ENCODE measurements at regions not wholly inside any gene's neighbourhood (a gene's known extent, or its start where the extent isn't known, plus 50 kb on each side); places are given as distances from the start of the nearest gene placed in this dataset.

- no peaks in the 10 kb centered on the region for H3K9me3 ChIP-seq (ENCODE audit: control insufficient read depth, insufficient read depth, low read length)
- H3K4me1 ChIP-seq (ENCODE audit: control insufficient read depth, insufficient read depth, low read length): no peaks in the 10 kb centered on the region
- WGBS (ENCODE audit: insufficient coverage, insufficient read length): no CpG with 5 or more reads among the region's 2 CpGs
- no peak for DNase-seq (ENCODE audit: low read depth, low spot score)
- no peak overlapping the region for H3K27ac ChIP-seq (ENCODE audit: low read length)
- no peaks in the 10 kb centered on the region for H3K27me3 ChIP-seq (ENCODE audit: control insufficient read depth, insufficient read depth, low read length)
- H3K4me3 ChIP-seq (ENCODE audit: low read length): no peak overlapping the region
- no peaks in the 10 kb centered on the region for H3K36me3 ChIP-seq (ENCODE audit: control insufficient read depth, insufficient read depth, low read length)
These were observed 1013.9 kb downstream of the KCNT2 start for GRCh38 chr1:195594322-195594721.

- Histone ChIP-seq H3K9me3 (ENCODE audit: control insufficient read depth, insufficient read depth, low read length) (no peaks in the 10 kb centered on the region), H3K4me1 (ENCODE audit: control insufficient read depth, insufficient read depth, low read length) (no peaks in the 10 kb centered on the region), H3K36me3 (ENCODE audit: control insufficient read depth, insufficient read depth, low read length) (no peaks in the 10 kb centered on the region), H3K27ac (ENCODE audit: low read length) (no peak overlapping the region), H3K4me3 (ENCODE audit: low read length) (no peak overlapping the region), H3K27me3 (ENCODE audit: control insufficient read depth, insufficient read depth, low read length) (no peaks in the 10 kb centered on the region)
- WGBS (ENCODE audit: insufficient coverage, insufficient read length): no CpG with 5 or more reads among the region's 3 CpGs
- no peak for DNase-seq (ENCODE audit: low read depth, low spot score)
These were observed 1016.1 kb downstream of the KCNT2 start for GRCh38 chr1:195591917-195592672.

GRCh38 chr1:195590649-195591048 lies 1017.6 kb downstream of the KCNT2 start:
- Histone ChIP-seq H3K27me3 (ENCODE audit: control insufficient read depth, insufficient read depth, low read length) (no peaks in the 10 kb centered on the region), H3K36me3 (ENCODE audit: control insufficient read depth, insufficient read depth, low read length) (no peaks in the 10 kb centered on the region), H3K27ac (ENCODE audit: low read length) (no peak overlapping the region), H3K4me1 (ENCODE audit: control insufficient read depth, insufficient read depth, low read length) (no peaks in the 10 kb centered on the region), H3K9me3 (ENCODE audit: control insufficient read depth, insufficient read depth, low read length) (no peaks in the 10 kb centered on the region), H3K4me3 (ENCODE audit: low read length) (no peak overlapping the region)
- DNase-seq (ENCODE audit: low read depth, low spot score): no peak
- WGBS (ENCODE audit: insufficient coverage, insufficient read length): no CpG with 5 or more reads among the region's 3 CpGs

GRCh38 chr1:195584870-195585624 lies 1023.2 kb downstream of the KCNT2 start:
- no peak overlapping the region for H3K4me3 ChIP-seq (ENCODE audit: low read length)
- no peaks in the 10 kb centered on the region for H3K27me3 ChIP-seq (ENCODE audit: control insufficient read depth, insufficient read depth, low read length)
- no peaks in the 10 kb centered on the region for H3K4me1 ChIP-seq (ENCODE audit: control insufficient read depth, insufficient read depth, low read length)
- no peaks in the 10 kb centered on the region for H3K9me3 ChIP-seq (ENCODE audit: control insufficient read depth, insufficient read depth, low read length)
- DNase-seq (ENCODE audit: low read depth, low spot score): peak; percentile 2
- WGBS (ENCODE audit: insufficient coverage, insufficient read length): no CpG with 5 or more reads among the region's 2 CpGs
- H3K27ac ChIP-seq (ENCODE audit: low read length): no peak overlapping the region
- no peaks in the 10 kb centered on the region for H3K36me3 ChIP-seq (ENCODE audit: control insufficient read depth, insufficient read depth, low read length)

GRCh38 chr1:195580988-195581387 lies 1027.3 kb downstream of the KCNT2 start:
- no CpG with 5 or more reads among the region's 2 CpGs for WGBS (ENCODE audit: insufficient coverage, insufficient read length)

GRCh38 chr1:195577748-195578147 lies 1030.5 kb downstream of the KCNT2 start:
- no peak for DNase-seq (ENCODE audit: low read depth, low spot score)
- Histone ChIP-seq H3K9me3 (ENCODE audit: control insufficient read depth, insufficient read depth, low read length) (no peaks in the 10 kb centered on the region), H3K4me1 (ENCODE audit: control insufficient read depth, insufficient read depth, low read length) (no peaks in the 10 kb centered on the region), H3K36me3 (ENCODE audit: control insufficient read depth, insufficient read depth, low read length) (no peaks in the 10 kb centered on the region), H3K27ac (ENCODE audit: low read length) (no peak overlapping the region), H3K4me3 (ENCODE audit: low read length) (no peak overlapping the region), H3K27me3 (ENCODE audit: control insufficient read depth, insufficient read depth, low read length) (no peaks in the 10 kb centered on the region)
- no CpG with 5 or more reads among the region's 2 CpGs for WGBS (ENCODE audit: insufficient coverage, insufficient read length)

More at GRCh38 chr1:195580988-195581387, 1027.3 kb downstream of the KCNT2 start:
- H3K9me3 ChIP-seq (ENCODE audit: control insufficient read depth, insufficient read depth, low read length): no peaks in the 10 kb centered on the region
- H3K4me1 ChIP-seq (ENCODE audit: control insufficient read depth, insufficient read depth, low read length): no peaks in the 10 kb centered on the region
- no peak overlapping the region for H3K27ac ChIP-seq (ENCODE audit: low read length)
- DNase-seq (ENCODE audit: low read depth, low spot score): no peak
- no peak overlapping the region for H3K4me3 ChIP-seq (ENCODE audit: low read length)
- no peaks in the 10 kb centered on the region for H3K36me3 ChIP-seq (ENCODE audit: control insufficient read depth, insufficient read depth, low read length)
- no peaks in the 10 kb centered on the region for H3K27me3 ChIP-seq (ENCODE audit: control insufficient read depth, insufficient read depth, low read length)

- DNase-seq (ENCODE audit: low read depth, low spot score): no peak
- no peak overlapping the region for H3K27ac ChIP-seq (ENCODE audit: low read length)
- H3K4me1 ChIP-seq (ENCODE audit: control insufficient read depth, insufficient read depth, low read length): no peaks in the 10 kb centered on the region
- H3K27me3 ChIP-seq (ENCODE audit: control insufficient read depth, insufficient read depth, low read length): no peaks in the 10 kb centered on the region
- no peaks in the 10 kb centered on the region for H3K36me3 ChIP-seq (ENCODE audit: control insufficient read depth, insufficient read depth, low read length)
- H3K4me3 ChIP-seq (ENCODE audit: low read length): no peak overlapping the region
- H3K9me3 ChIP-seq (ENCODE audit: control insufficient read depth, insufficient read depth, low read length): no peaks in the 10 kb centered on the region
These were observed 1031.6 kb downstream of the KCNT2 start for GRCh38 chr1:195576641-195577040.

GRCh38 chr1:195574511-195574910 lies 1033.7 kb downstream of the KCNT2 start:
- no peak overlapping the region for H3K27ac ChIP-seq (ENCODE audit: low read length)
- no peaks in the 10 kb centered on the region for H3K27me3 ChIP-seq (ENCODE audit: control insufficient read depth, insufficient read depth, low read length)
- H3K4me3 ChIP-seq (ENCODE audit: low read length): no peak overlapping the region
- no peaks in the 10 kb centered on the region for H3K9me3 ChIP-seq (ENCODE audit: control insufficient read depth, insufficient read depth, low read length)
- no peaks in the 10 kb centered on the region for H3K36me3 ChIP-seq (ENCODE audit: control insufficient read depth, insufficient read depth, low read length)
- no peak for DNase-seq (ENCODE audit: low read depth, low spot score)
- no peaks in the 10 kb centered on the region for H3K4me1 ChIP-seq (ENCODE audit: control insufficient read depth, insufficient read depth, low read length)

GRCh38 chr1:195569934-195570333 lies 1038.3 kb downstream of the KCNT2 start:
- Histone ChIP-seq H3K4me3 (ENCODE audit: low read length) (no peak overlapping the region), H3K27me3 (ENCODE audit: control insufficient read depth, insufficient read depth, low read length) (no peaks in the 10 kb centered on the region), H3K9me3 (ENCODE audit: control insufficient read depth, insufficient read depth, low read length) (no peaks in the 10 kb centered on the region), H3K4me1 (ENCODE audit: control insufficient read depth, insufficient read depth, low read length) (no peaks in the 10 kb centered on the region), H3K36me3 (ENCODE audit: control insufficient read depth, insufficient read depth, low read length) (no peaks in the 10 kb centered on the region), H3K27ac (ENCODE audit: low read length) (no peak overlapping the region)
- no peak for DNase-seq (ENCODE audit: low read depth, low spot score)
- WGBS (ENCODE audit: insufficient coverage, insufficient read length): no CpG with 5 or more reads among the region's 3 CpGs

GRCh38 chr1:195568389-195568788 lies 1039.9 kb downstream of the KCNT2 start:
- H3K9me3 ChIP-seq (ENCODE audit: control insufficient read depth, insufficient read depth, low read length): no peaks in the 10 kb centered on the region
- H3K27me3 ChIP-seq (ENCODE audit: control insufficient read depth, insufficient read depth, low read length): no peaks in the 10 kb centered on the region
- DNase-seq (ENCODE audit: low read depth, low spot score): no peak
- no peaks in the 10 kb centered on the region for H3K36me3 ChIP-seq (ENCODE audit: control insufficient read depth, insufficient read depth, low read length)
- no peak overlapping the region for H3K4me3 ChIP-seq (ENCODE audit: low read length)
- no peak overlapping the region for H3K27ac ChIP-seq (ENCODE audit: low read length)
- no peaks in the 10 kb centered on the region for H3K4me1 ChIP-seq (ENCODE audit: control insufficient read depth, insufficient read depth, low read length)

- Histone ChIP-seq H3K27ac (ENCODE audit: low read length) (no peak overlapping the region), H3K4me3 (ENCODE audit: low read length) (no peak overlapping the region), H3K9me3 (ENCODE audit: control insufficient read depth, insufficient read depth, low read length) (no peaks in the 10 kb centered on the region), H3K4me1 (ENCODE audit: control insufficient read depth, insufficient read depth, low read length) (no peaks in the 10 kb centered on the region), H3K27me3 (ENCODE audit: control insufficient read depth, insufficient read depth, low read length) (no peaks in the 10 kb centered on the region), H3K36me3 (ENCODE audit: control insufficient read depth, insufficient read depth, low read length) (no peaks in the 10 kb centered on the region)
- no peak for DNase-seq (ENCODE audit: low read depth, low spot score)
- no CpG with 5 or more reads among the region's 2 CpGs for WGBS (ENCODE audit: insufficient coverage, insufficient read length)
These were observed 1046.2 kb downstream of the KCNT2 start for GRCh38 chr1:195562074-195562473.

Data from iPS DF 6.9 (cell line).